ENCODE measurements at regions not wholly inside any gene's neighbourhood (a gene's known extent, or its start where the extent isn't known, plus 50 kb on each side); places are given as distances from the start of the nearest gene placed in this dataset.

DNA sequence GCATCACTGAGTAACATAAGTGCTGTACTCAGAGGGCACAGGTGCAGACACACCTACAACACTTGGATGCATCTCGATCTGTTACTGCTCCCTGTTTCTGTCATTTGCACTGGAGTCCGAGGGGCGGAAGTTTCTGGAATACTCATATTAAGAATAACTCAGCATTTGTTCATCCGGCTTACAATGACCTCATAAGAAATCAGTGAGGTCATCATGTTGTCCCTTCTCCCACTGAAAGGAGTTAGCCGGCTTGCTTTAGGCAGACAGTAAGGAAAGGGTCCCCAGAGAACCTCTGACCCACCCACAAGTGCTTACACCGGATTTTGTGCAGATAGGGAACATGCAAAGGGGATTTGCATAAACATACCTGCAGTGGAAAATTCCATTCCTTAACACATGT, 344.7 kb downstream of the HAPSTR1 start (continued):
- TF ChIP-seq MAX (CRISPR knock-in tag; IDR thresholded peaks at IDR 0.05) = no peak
- TF ChIP-seq SOX15 (CRISPR knock-in tag; IDR thresholded peaks at IDR 0.05) = no peak
- no peak for TF ChIP-seq TP53 (CRISPR knock-in tag; IDR thresholded peaks at IDR 0.05)
- no peak for TF ChIP-seq NFE2L1 (CRISPR knock-in tag; IDR thresholded peaks at IDR 0.05)
- TF ChIP-seq, protein P1, sequence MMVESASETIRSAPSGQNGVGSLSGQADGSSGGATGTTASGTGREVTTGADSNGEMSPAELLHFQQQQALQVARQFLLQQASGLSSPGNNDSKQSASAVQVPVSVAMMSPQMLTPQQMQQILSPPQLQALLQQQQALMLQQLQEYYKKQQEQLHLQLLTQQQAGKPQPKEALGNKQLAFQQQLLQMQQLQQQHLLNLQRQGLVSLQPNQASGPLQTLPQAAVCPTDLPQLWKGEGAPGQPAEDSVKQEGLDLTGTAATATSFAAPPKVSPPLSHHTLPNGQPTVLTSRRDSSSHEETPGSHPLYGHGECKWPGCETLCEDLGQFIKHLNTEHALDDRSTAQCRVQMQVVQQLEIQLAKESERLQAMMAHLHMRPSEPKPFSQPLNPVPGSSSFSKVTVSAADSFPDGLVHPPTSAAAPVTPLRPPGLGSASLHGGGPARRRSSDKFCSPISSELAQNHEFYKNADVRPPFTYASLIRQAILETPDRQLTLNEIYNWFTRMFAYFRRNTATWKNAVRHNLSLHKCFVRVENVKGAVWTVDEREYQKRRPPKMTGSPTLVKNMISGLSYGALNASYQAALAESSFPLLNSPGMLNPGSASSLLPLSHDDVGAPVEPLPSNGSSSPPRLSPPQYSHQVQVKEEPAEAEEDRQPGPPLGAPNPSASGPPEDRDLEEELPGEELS (CRISPR knock-in tag; IDR thresholded peaks at IDR 0.05) = no peak
- TF ChIP-seq, protein P2, sequence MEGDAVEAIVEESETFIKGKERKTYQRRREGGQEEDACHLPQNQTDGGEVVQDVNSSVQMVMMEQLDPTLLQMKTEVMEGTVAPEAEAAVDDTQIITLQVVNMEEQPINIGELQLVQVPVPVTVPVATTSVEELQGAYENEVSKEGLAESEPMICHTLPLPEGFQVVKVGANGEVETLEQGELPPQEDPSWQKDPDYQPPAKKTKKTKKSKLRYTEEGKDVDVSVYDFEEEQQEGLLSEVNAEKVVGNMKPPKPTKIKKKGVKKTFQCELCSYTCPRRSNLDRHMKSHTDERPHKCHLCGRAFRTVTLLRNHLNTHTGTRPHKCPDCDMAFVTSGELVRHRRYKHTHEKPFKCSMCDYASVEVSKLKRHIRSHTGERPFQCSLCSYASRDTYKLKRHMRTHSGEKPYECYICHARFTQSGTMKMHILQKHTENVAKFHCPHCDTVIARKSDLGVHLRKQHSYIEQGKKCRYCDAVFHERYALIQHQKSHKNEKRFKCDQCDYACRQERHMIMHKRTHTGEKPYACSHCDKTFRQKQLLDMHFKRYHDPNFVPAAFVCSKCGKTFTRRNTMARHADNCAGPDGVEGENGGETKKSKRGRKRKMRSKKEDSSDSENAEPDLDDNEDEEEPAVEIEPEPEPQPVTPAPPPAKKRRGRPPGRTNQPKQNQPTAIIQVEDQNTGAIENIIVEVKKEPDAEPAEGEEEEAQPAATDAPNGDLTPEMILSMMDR (IDR thresholded peaks at IDR 0.05) = no peak
- no peak for TF ChIP-seq HMGA2 (CRISPR knock-in tag; IDR thresholded peaks at IDR 0.05)
- no peak for TF ChIP-seq MYBL2 (CRISPR knock-in tag; IDR thresholded peaks at IDR 0.05)

GRCh38 chr16:9437115-9437514, 345.7 kb downstream of the HAPSTR1 start:
- no peaks in the 10 kb centered on the region for H3K27me3 Mint-ChIP-seq (ENCODE audit: low read depth)
- ATAC-seq = peak; percentile 68
- DNase-seq (ENCODE audit: low spot score) = no peak
- TF ChIP-seq ESRRA (CRISPR knock-in tag; IDR thresholded peaks at IDR 0.05; ENCODE audit: borderline replicate concordance) (no peak), MLX (CRISPR knock-in tag; IDR thresholded peaks at IDR 0.05) (no peak), IRF1 (CRISPR knock-in tag; IDR thresholded peaks at IDR 0.05) (no peak), ETV6 (CRISPR knock-in tag; IDR thresholded peaks at IDR 0.05) (no peak), ZNF121 (CRISPR knock-in tag; IDR thresholded peaks at IDR 0.05) (no peak), FOXJ3 (CRISPR knock-in tag; IDR thresholded peaks at IDR 0.05; ENCODE audit: borderline replicate concordance) (no peak)
- ChIA-PET CTCF (interaction anchor here (1.2 kb wide), 1 partner anchor 179 kb away, joined by 5 read pairs; no protein-coding TSS in a partner anchor), POLR2A (interaction anchor here (0.6 kb wide), 1 partner anchor 118 kb away, joined by 3 read pairs; no protein-coding TSS in a partner anchor)
- peaks cover 25% of the 10 kb centered on the region for H3K9me3 Mint-ChIP-seq
- H3K36me3 Mint-ChIP-seq = peaks cover 11% of the 10 kb centered on the region
- no peak overlapping the region for H3K4me3 Mint-ChIP-seq
- H3K27ac Mint-ChIP-seq = no peak overlapping the region
- H3K4me1 Mint-ChIP-seq = peaks cover 18% of the 10 kb centered on the region

DNA sequence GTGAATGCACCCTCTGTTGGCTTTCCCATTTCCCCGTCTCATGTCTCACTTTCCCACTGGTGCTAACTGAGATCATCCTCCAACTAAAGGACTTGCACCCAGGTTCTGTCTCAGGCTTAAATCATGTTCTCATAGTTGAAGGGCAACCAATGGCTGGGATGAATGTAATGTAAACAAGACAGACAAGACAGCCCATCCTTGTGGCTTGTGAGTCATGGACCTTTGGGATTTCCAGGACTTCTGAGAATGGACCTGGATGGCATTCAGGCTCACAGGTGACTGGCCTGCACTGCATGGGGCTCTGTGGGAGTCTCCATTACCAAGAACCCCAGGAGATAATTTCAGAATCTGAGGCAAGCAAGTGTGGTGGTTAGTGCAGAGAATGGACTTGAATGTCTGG, 347.5 kb downstream of the HAPSTR1 start:
- CTCF ChIA-PET = no interaction called here
- POLR2A ChIA-PET = no interaction called here
- Mint-ChIP-seq H3K4me3 (no peak overlapping the region), H3K36me3 (peaks cover 11% of the 10 kb centered on the region), H3K4me1 (peaks cover 32% of the 10 kb centered on the region), H3K27me3 (ENCODE audit: low read depth) (no peaks in the 10 kb centered on the region), H3K9me3 (peaks cover 25% of the 10 kb centered on the region), H3K27ac (no peak overlapping the region)
- ATAC-seq (no peak), DNase-seq (ENCODE audit: low spot score) (no peak)
- TF ChIP-seq RELA (CRISPR knock-in tag; IDR thresholded peaks at IDR 0.05; ENCODE audit: borderline replicate concordance) = no peak
- TF ChIP-seq ZNF416 (CRISPR knock-in tag; IDR thresholded peaks at IDR 0.05) = no peak
- TF ChIP-seq NFE2L1 (CRISPR knock-in tag; IDR thresholded peaks at IDR 0.05) = no peak
- no peak for TF ChIP-seq GTF2I (CRISPR knock-in tag; conservative IDR thresholded peaks at IDR 0.05)
- TF ChIP-seq, protein P3, sequence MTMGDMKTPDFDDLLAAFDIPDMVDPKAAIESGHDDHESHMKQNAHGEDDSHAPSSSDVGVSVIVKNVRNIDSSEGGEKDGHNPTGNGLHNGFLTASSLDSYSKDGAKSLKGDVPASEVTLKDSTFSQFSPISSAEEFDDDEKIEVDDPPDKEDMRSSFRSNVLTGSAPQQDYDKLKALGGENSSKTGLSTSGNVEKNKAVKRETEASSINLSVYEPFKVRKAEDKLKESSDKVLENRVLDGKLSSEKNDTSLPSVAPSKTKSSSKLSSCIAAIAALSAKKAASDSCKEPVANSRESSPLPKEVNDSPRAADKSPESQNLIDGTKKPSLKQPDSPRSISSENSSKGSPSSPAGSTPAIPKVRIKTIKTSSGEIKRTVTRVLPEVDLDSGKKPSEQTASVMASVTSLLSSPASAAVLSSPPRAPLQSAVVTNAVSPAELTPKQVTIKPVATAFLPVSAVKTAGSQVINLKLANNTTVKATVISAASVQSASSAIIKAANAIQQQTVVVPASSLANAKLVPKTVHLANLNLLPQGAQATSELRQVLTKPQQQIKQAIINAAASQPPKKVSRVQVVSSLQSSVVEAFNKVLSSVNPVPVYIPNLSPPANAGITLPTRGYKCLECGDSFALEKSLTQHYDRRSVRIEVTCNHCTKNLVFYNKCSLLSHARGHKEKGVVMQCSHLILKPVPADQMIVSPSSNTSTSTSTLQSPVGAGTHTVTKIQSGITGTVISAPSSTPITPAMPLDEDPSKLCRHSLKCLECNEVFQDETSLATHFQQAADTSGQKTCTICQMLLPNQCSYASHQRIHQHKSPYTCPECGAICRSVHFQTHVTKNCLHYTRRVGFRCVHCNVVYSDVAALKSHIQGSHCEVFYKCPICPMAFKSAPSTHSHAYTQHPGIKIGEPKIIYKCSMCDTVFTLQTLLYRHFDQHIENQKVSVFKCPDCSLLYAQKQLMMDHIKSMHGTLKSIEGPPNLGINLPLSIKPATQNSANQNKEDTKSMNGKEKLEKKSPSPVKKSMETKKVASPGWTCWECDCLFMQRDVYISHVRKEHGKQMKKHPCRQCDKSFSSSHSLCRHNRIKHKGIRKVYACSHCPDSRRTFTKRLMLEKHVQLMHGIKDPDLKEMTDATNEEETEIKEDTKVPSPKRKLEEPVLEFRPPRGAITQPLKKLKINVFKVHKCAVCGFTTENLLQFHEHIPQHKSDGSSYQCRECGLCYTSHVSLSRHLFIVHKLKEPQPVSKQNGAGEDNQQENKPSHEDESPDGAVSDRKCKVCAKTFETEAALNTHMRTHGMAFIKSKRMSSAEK (CRISPR knock-in tag; IDR thresholded peaks at IDR 0.05; ENCODE audit: borderline replicate concordance) = no peak
- no peak for TF ChIP-seq SMAD3 (CRISPR knock-in tag; IDR thresholded peaks at IDR 0.05; ENCODE audit: borderline replicate concordance)
- no peak for TF ChIP-seq OVOL2 (CRISPR knock-in tag; IDR thresholded peaks at IDR 0.05; ENCODE audit: borderline replicate concordance)
- TF ChIP-seq CDX4 (CRISPR knock-in tag; IDR thresholded peaks at IDR 0.05; ENCODE audit: borderline replicate concordance) = no peak
- TF ChIP-seq NFYB (CRISPR knock-in tag; conservative IDR thresholded peaks at IDR 0.05; ENCODE audit: low read depth) = no peak
- no peak for TF ChIP-seq ZNF317 (CRISPR knock-in tag; IDR thresholded peaks at IDR 0.05; ENCODE audit: borderline replicate concordance, low read depth)

All from WTC11 (cell line).